NCI-H1105 treated with DMSO at 0.1 percent for 48 hours (cell line): ENCODE measurements at regions not wholly inside any gene's neighbourhood (a gene's known extent, or its start where the extent isn't known, plus 50 kb on each side); places are given as distances from the start of the nearest gene placed in this dataset.
"Not testable (repeated sequence)": the region's sequence is repeated elsewhere in the genome, so short reads cannot be mapped to it uniquely, and the experiment has no call there.

Experiments
- DNase-seq: peaks from one replicate; lab custom pipeline; 2025; lab: John Stamatoyannopoulos, UW

- not testable (repeated sequence) for DNase-seq
Measured at GRCh38 chr15:83335542-83335941, 51.1 kb upstream of the BNC1 start.

- no peak for DNase-seq
Measured at GRCh38 chr15:83339396-83339795, 54.9 kb upstream of the BNC1 start.

GRCh38 chr15:83340087-83340486 lies 55.6 kb upstream of the BNC1 start:
- DNase-seq: no peak

GRCh38 chr15:83346342-83346741 lies 61.9 kb upstream of the BNC1 start:
- no peak for DNase-seq

- no peak for DNase-seq
Measured at GRCh38 chr15:83352119-83352518, 67.7 kb upstream of the BNC1 start.

GRCh38 chr15:83356501-83357399 lies 72.3 kb upstream of the BNC1 start:
- no peak for DNase-seq

- no peak for DNase-seq
Measured at GRCh38 chr15:83358972-83359564, 74.6 kb upstream of the BNC1 start.

- no peak for DNase-seq
Measured at GRCh38 chr15:83362706-83363105, 78.2 kb upstream of the BNC1 start.

- no peak for DNase-seq
Measured at GRCh38 chr15:83364501-83364900, 80.0 kb upstream of the BNC1 start.

GRCh38 chr15:83365370-83365938 lies 81.0 kb upstream of the BNC1 start:
- DNase-seq: no peak

GRCh38 chr15:83372434-83372891 lies 74.7 kb upstream of the SH3GL3 start:
- DNase-seq: no peak

GRCh38 chr15:83378921-83379578 lies 68.1 kb upstream of the SH3GL3 start:
- no peak for DNase-seq

- no peak for DNase-seq
Measured at GRCh38 chr15:83379579-83379959, 67.6 kb upstream of the SH3GL3 start.

GRCh38 chr15:83380059-83380458 lies 67.1 kb upstream of the SH3GL3 start:
- DNase-seq: no peak

- peak; percentile 1 for DNase-seq
Measured at GRCh38 chr15:83380682-83381081, 66.5 kb upstream of the SH3GL3 start.

- DNase-seq: not testable (repeated sequence)
Measured at GRCh38 chr15:83383608-83384139, 63.5 kb upstream of the SH3GL3 start.

- DNase-seq: no peak
Measured at GRCh38 chr15:83396101-83396500, 51.0 kb upstream of the SH3GL3 start.
